GM12872 (cell line): ENCODE measurements at regions not wholly inside any gene's neighbourhood (a gene's known extent, or its start where the extent isn't known, plus 50 kb on each side); places are given as distances from the start of the nearest gene placed in this dataset.

Experiments used
- TF ChIP-seq, protein P1 (sequence below): IDR thresholded peaks from 3 replicates; pipeline ENCODE4 v1.5.1; 2011; ENCODE audit warnings: low read depth, mild to moderate bottlenecking, low read length, moderate library complexity; ENCODE audit not compliant: insufficient read depth

- TF ChIP-seq, protein P1, sequence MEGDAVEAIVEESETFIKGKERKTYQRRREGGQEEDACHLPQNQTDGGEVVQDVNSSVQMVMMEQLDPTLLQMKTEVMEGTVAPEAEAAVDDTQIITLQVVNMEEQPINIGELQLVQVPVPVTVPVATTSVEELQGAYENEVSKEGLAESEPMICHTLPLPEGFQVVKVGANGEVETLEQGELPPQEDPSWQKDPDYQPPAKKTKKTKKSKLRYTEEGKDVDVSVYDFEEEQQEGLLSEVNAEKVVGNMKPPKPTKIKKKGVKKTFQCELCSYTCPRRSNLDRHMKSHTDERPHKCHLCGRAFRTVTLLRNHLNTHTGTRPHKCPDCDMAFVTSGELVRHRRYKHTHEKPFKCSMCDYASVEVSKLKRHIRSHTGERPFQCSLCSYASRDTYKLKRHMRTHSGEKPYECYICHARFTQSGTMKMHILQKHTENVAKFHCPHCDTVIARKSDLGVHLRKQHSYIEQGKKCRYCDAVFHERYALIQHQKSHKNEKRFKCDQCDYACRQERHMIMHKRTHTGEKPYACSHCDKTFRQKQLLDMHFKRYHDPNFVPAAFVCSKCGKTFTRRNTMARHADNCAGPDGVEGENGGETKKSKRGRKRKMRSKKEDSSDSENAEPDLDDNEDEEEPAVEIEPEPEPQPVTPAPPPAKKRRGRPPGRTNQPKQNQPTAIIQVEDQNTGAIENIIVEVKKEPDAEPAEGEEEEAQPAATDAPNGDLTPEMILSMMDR: no peak
These were observed 263.7 kb downstream of the TBX18 start for GRCh38 chr6:84500726-84501125.

DNA sequence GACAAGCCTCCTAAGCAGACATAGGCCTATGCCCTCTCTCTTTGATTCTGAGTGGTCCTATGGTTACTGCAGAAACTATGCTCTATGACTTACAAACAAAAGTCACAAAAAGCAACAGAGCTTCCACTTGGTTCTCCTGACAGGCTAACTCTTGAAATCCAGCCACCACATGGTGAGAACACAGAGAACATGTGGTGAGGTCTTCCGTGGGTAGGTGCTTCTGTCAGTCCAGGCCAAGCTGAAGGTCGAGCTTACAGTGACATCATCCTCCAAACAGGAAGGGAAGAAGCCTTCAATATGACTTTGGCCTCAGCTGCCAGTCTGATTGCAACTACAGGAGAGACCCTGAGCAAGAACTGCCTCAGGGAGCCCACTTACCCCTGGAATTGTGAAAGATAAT, 265.5 kb downstream of the TBX18 start:
- TF ChIP-seq, protein P1: no peak

DNA sequence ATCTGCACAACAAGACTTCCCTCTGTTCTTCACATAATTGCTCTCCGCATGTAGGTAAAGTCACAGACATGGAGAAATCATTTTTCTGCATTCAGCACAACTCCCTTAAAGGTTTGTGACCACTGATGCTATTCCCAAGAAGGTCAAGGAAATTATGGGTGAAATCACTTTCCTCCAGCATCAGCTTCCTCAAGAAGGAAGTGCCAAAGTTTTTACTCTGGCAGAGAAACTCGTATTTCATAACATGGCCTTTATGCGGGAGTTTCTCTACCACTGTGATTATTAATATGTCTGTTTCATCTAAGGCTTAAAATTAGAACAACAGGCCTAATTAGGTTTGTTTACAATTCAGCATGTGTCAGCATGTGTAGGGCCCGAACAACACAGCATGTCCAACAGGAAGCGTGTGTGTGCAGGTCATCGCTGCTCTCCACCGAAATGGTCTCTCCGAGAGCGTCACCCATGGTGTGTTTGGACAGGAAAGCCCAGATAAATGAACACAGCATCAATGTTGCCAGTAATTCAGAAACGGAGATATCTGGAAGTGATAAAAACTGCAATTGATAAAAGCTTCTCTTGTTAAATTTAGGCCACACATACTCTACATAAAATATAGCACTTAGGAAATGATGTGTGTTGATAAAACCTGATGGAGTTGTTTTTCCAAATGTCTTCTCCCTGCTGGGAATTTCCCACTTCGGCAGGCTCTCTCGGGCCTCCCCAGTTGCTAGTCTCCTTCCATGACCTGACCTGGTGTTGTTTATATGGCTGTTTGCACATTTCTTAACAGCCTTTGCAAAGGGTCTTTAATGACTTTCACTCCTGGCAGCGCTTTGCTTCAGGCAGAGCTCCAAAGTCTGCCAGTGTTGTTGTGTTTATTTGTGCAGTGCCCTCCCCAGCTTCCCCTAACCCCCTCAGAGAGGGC, 265.1 kb upstream of the CEP162 start:
- TF ChIP-seq, protein P1: no peak

DNA sequence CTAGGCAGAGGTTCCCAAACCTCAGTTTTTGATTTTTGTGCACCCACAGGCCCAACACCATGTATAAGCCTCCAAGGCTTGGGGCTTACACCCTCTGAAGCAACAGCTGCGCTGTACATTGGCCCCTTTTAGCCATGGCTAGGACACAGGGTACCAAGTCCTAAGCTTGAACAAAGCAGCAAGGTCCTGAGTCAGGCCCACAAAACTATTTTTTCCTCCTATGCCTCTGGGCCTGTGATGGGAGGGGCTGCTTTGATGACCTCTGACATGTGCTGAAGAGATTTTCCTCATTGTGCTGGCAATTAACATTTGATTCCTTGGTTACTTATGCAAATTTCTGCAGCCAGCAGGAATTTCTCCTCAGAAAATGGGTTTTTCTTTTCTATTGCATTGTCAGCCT, 262.2 kb upstream of the CEP162 start:
- TF ChIP-seq, protein P1: no peak

DNA sequence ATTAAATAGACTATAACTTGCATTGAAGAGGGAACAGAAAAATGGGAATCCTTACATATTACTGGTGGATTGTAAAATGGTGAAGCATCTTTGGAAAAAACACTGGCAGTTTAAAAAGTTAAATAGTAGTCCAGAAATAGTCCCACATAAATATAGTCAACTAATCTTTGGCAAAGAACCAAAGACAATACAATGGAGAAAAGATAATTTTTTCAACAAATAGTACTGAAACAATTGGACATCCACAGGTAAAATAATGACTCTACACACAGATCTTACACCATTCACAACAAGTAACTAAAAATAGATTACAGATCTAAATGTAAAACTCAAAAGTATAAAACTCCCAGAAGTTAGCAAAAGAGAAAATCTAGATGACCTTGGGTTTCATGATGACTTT, 259.1 kb upstream of the CEP162 start:
- TF ChIP-seq, protein P1: no peak

GRCh38 chr6:84469144-84469543, 241.7 kb upstream of the CEP162 start:
- TF ChIP-seq, protein P1: no peak

GRCh38 chr6:84467296-84467695, 239.9 kb upstream of the CEP162 start:
- TF ChIP-seq, protein P1: no peak
